HepG2 (cell line): ENCODE measurements at regions not wholly inside any gene's neighbourhood (a gene's known extent, or its start where the extent isn't known, plus 50 kb on each side); places are given as distances from the start of the nearest gene placed in this dataset.

ENCODE experiments used
- ATAC-seq: fragments of 200-7000 bp; cut with Tn5 transposase; 3 replicates; pipeline ENCODE4 v1.9.1; 2020; ENCODE audit warnings: mild to moderate bottlenecking, moderate library complexity
- BruUV-seq: library from RNA; stranded (reverse); fragments of 400-500 nt; replicated peaks from 2 replicates; lab custom pipeline; 2021; lab: Mats Ljungman, UMichigan
- CTCF ChIA-PET: fragments of 300-600 bp; formaldehyde crosslinking; extraction: SDS; loops from one replicate; lab custom pipeline; 2021; ENCODE audit warnings: low total read pairs, inconsistent platforms, low intra/inter-chr PET ratio; lab: Yijun Ruan, JAX
- POLR2A ChIA-PET: fragments of 350-600 bp; sonication (Branson Sonifier 250); formaldehyde crosslinking; loops from one replicate; lab custom pipeline; 2020; ENCODE audit warnings: antibody characterized with exemption, inconsistent platforms; lab: Yijun Ruan, JAX
- DNase-seq: peaks from one replicate; pipeline ENCODE4 v3.0.0-alpha.2; 2015; ENCODE audit warnings: low spot score
- FAIRE-seq: peaks from 3 replicates; lab custom pipeline; 2011; peaks lifted over from hg19 to GRCh38; lab: Jason Lieb, UNC
- H2AFZ ChIP-seq: one replicate; pipeline ENCODE4 v1.6.1; 2011; ENCODE audit warnings: low read length, inconsistent platforms
- H3K27ac ChIP-seq: fragments of 300-600 bp; 3 replicates; pipeline ENCODE4 v1.8.0; 2011; ENCODE audit warnings: mixed run types, mild to moderate bottlenecking, mixed read lengths, low read length, inconsistent platforms; ENCODE audit not compliant: insufficient read depth; ENCODE audit errors: extremely low read length
- H3K27me3 ChIP-seq, 2 experiments: fragments of 200-600 bp in 1 of 2; 2 replicates in 1 of 2; 3 replicates in 1 of 2; pipeline versions ENCODE4 v1.6.0 to v1.8.0; 2011; ENCODE audit warnings: low read length in 2 of 2, mild to moderate bottlenecking in 2 of 2, moderate library complexity in 2 of 2, inconsistent platforms in 1 of 2; ENCODE audit not compliant: insufficient read depth in 2 of 2, control insufficient read depth in 1 of 2
- H3K36me3 ChIP-seq, 2 experiments: fragments of 200-600 bp in 1 of 2; replicated peaks in 1 of 2; 2 replicates in 1 of 2; 3 replicates in 1 of 2; pipeline versions ENCODE4 v1.5.1 to v1.8.0; 2011; ENCODE audit warnings: low read length in 2 of 2, inconsistent platforms in 1 of 2; ENCODE audit not compliant: insufficient read depth in 2 of 2, control insufficient read depth in 1 of 2
- H3K4me1 ChIP-seq: 2 replicates; pipeline ENCODE4 v1.5.1; 2012; ENCODE audit warnings: low read length, inconsistent platforms; ENCODE audit not compliant: insufficient read depth
- H3K4me2 ChIP-seq: 2 replicates; pipeline ENCODE4 v1.6.0; 2011; ENCODE audit warnings: low read depth, low read length, inconsistent platforms
- H3K4me3 ChIP-seq, 3 experiments: fragments of 200-600 bp in 1 of 3; sonication (generic), shearing (Covaris generic) in 1 of 3; replicated peaks in 1 of 3; 2 replicates each; pipeline ENCODE4 v1.5.1; 2011 to 2016; ENCODE audit warnings: low read length in 3 of 3, inconsistent platforms in 2 of 3, low read depth in 2 of 3, mild to moderate bottlenecking in 2 of 3, control low read depth in 1 of 3, mixed read lengths in 1 of 3; ENCODE audit not compliant: insufficient read depth in 1 of 3
- H3K79me2 ChIP-seq: one replicate; pipeline ENCODE4 v1.6.1; 2011; ENCODE audit warnings: low read length, inconsistent platforms; ENCODE audit not compliant: insufficient read depth
- H3K9ac ChIP-seq: 2 replicates; pipeline ENCODE4 v1.6.0; 2011; ENCODE audit warnings: mild to moderate bottlenecking, low read depth, low read length, inconsistent platforms; ENCODE audit not compliant: insufficient read depth
- H3K9me3 ChIP-seq: 2 replicates; pipeline ENCODE4 v1.5.1; 2012; ENCODE audit warnings: mild to moderate bottlenecking, low read length
- H4K20me1 ChIP-seq: 2 replicates; pipeline ENCODE4 v1.6.0; 2011; ENCODE audit warnings: inconsistent platforms, mild to moderate bottlenecking, low read length, moderate library complexity; ENCODE audit not compliant: insufficient read depth
- ARID5B ChIP-seq: IDR thresholded peaks from 2 replicates; pipeline ENCODE4 v1.4.0; 2020; ENCODE audit warnings: mild to moderate bottlenecking, missing genetic modification reagents
- CENPBD1 ChIP-seq: sonication (generic); formaldehyde crosslinking; IDR thresholded peaks from 2 replicates; pipeline ENCODE4 v1.8.0; 2022; ENCODE audit warnings: missing genetic modification reagents, low read depth, mild to moderate bottlenecking, borderline replicate concordance
- CSRNP2 ChIP-seq: sonication (generic); formaldehyde crosslinking; conservative IDR thresholded peaks from 2 replicates; pipeline ENCODE4 v1.8.0; 2022; ENCODE audit warnings: low read depth, missing genetic modification reagents
- ETV6 ChIP-seq: sonication (generic); formaldehyde crosslinking; conservative IDR thresholded peaks from 2 replicates; pipeline ENCODE4 v1.4.0; 2020; ENCODE audit warnings: missing genetic modification reagents
- HNF4A ChIP-seq: sonication (generic); formaldehyde crosslinking; IDR thresholded peaks from 2 replicates; pipeline ENCODE4 v1.4.0; 2020; ENCODE audit warnings: missing genetic modification reagents
- MAF1 ChIP-seq: sonication (generic); formaldehyde crosslinking; IDR thresholded peaks from 2 replicates; pipeline ENCODE4 v1.5.0; 2020; ENCODE audit warnings: missing genetic modification reagents, borderline replicate concordance
- NFAT5 ChIP-seq: sonication (generic); formaldehyde crosslinking; IDR thresholded peaks from 2 replicates; pipeline ENCODE4 v1.4.0; 2020; ENCODE audit warnings: missing genetic modification reagents
- NFE2L2 ChIP-seq: fragments of 150-350 bp; IDR thresholded peaks from 2 replicates; pipeline ENCODE4 v1.6.1; 2014; ENCODE audit warnings: low read length
- PAWR ChIP-seq: sonication (generic); formaldehyde crosslinking; IDR thresholded peaks from 2 replicates; pipeline ENCODE4 v1.4.0; 2020; ENCODE audit warnings: missing genetic modification reagents, mild to moderate bottlenecking, borderline replicate concordance
- ZNF879 ChIP-seq: sonication (generic); formaldehyde crosslinking; IDR thresholded peaks from 2 replicates; pipeline ENCODE4 v1.8.1; 2023; ENCODE audit warnings: missing genetic modification reagents
- WGBS: methylation state at CpG from one replicate; pipeline ENCODE4 v1.1.6; 2017; ENCODE audit warnings: low lambda C conversion rate; 5-methylcytosine and 5-hydroxymethylcytosine counted together
- in situ Hi-C: cut with HindIII; loops from 2 replicates; pipeline ENCODE4 v1.10.0; 2017; ENCODE audit warnings: low pct_unique_long_range_greater_than_20kb; ENCODE audit not compliant: extremely low pct_ligation_motif_present
- intact Hi-C: fragments of 100-400 bp; cut with micrococcal nuclease; formaldehyde crosslinking; loops from one replicate; pipeline ENCODE4 v1.10.0; 2022; ENCODE audit not compliant: unreplicated experiment

GRCh38 chr14:53228966-53229365 is 75.8 kb upstream of the DDHD1 start (continued):
- TF ChIP-seq NFAT5 (CRISPR knock-in tag) (no peak), PAWR (CRISPR knock-in tag) (no peak), ETV6 (CRISPR knock-in tag) (no peak), ZNF879 (CRISPR knock-in tag) (no peak), NFE2L2 (no peak)

GRCh38 chr14:53227154-53227718 is 74.1 kb upstream of the DDHD1 start:
- BruUV-seq = no TSS peak
- H4K20me1 ChIP-seq = no peaks in the 10 kb centered on the region
- no peak overlapping the region for H3K4me2 ChIP-seq
- CTCF ChIA-PET = no interaction called here
- H3K4me3 ChIP-seq = no peak overlapping the region
- WGBS = 75% methylated on average over 1 of the region's 4 CpGs
- H3K27me3 ChIP-seq = no peaks in the 10 kb centered on the region
- H2AFZ ChIP-seq = no peak overlapping the region
- no peak overlapping the region for H3K9ac ChIP-seq
- POLR2A ChIA-PET = no interaction called here
- ATAC-seq = no peak
- H3K9me3 ChIP-seq = no peaks in the 10 kb centered on the region
- no peak for DNase-seq
- H3K36me3 ChIP-seq = no peaks in the 10 kb centered on the region
- intact Hi-C loops (loop anchor here (5.0 kb wide), 1 partner anchor 575 kb away; no protein-coding TSS in a partner anchor), in situ Hi-C loops (no loop called here)
- H3K4me1 ChIP-seq = no peaks in the 10 kb centered on the region
- H3K27ac ChIP-seq = no peak overlapping the region
- H3K79me2 ChIP-seq = no peaks in the 10 kb centered on the region
- no peak for FAIRE-seq
- TF ChIP-seq MAF1 (CRISPR knock-in tag) (no peak), HNF4A (no peak), ARID5B (CRISPR knock-in tag) (no peak), CSRNP2 (CRISPR knock-in tag) (no peak), CENPBD1 (CRISPR knock-in tag) (no peak)
